ENCODE measurements at regions not wholly inside any gene's neighbourhood (a gene's known extent, or its start where the extent isn't known, plus 50 kb on each side); places are given as distances from the start of the nearest gene placed in this dataset.

DNA sequence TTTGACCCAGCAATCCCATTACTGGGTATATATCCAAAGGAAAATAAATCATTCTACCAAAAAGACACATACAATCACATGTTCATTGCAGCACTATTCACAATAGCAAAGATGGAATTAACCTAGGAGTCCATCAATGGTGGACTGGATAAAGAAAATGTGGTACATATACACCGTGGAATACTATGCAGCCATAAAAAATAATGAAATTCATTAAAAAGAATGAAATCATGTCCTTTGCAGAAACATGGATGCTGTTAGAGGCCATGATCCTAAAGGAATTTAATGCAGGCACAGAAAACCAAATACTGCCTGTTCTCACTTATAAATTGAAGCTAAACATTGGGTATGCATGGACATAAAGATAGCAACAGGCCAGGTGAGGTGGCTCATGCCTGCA, 61.9 kb upstream of the BMP6 start:
- no peak for TF ChIP-seq POLR2A (IDR thresholded peaks at IDR 0.05)
- TF ChIP-seq, protein P1, sequence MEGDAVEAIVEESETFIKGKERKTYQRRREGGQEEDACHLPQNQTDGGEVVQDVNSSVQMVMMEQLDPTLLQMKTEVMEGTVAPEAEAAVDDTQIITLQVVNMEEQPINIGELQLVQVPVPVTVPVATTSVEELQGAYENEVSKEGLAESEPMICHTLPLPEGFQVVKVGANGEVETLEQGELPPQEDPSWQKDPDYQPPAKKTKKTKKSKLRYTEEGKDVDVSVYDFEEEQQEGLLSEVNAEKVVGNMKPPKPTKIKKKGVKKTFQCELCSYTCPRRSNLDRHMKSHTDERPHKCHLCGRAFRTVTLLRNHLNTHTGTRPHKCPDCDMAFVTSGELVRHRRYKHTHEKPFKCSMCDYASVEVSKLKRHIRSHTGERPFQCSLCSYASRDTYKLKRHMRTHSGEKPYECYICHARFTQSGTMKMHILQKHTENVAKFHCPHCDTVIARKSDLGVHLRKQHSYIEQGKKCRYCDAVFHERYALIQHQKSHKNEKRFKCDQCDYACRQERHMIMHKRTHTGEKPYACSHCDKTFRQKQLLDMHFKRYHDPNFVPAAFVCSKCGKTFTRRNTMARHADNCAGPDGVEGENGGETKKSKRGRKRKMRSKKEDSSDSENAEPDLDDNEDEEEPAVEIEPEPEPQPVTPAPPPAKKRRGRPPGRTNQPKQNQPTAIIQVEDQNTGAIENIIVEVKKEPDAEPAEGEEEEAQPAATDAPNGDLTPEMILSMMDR (IDR thresholded peaks at IDR 0.05): no peak
